Neural cell (in vitro differentiated cells): ENCODE measurements at regions not wholly inside any gene's neighbourhood (a gene's known extent, or its start where the extent isn't known, plus 50 kb on each side); places are given as distances from the start of the nearest gene placed in this dataset.

ENCODE experiments used
- EP300 ChIP-seq: fragments of 450-650 bp; conservative IDR thresholded peaks from 2 replicates; pipeline ENCODE4 v1.6.1; 2014; ENCODE audit warnings: antibody characterized with exemption, mild to moderate bottlenecking, moderate library complexity; ENCODE audit not compliant: poor library complexity, severe bottlenecking
- EZH2 ChIP-seq: fragments of 200-600, 300-800 bp; shearing (Covaris generic), sonication (generic); IDR thresholded peaks from 2 replicates; pipeline ENCODE4 v1.6.1; 2014; ENCODE audit warnings: antibody characterized with exemption, low read length, borderline replicate concordance, mild to moderate bottlenecking; ENCODE audit not compliant: insufficient read depth, poor library complexity, severe bottlenecking
- MXI1 ChIP-seq: fragments of 450-650 bp; conservative IDR thresholded peaks from 2 replicates; pipeline ENCODE4 v1.6.1; 2014; ENCODE audit warnings: antibody characterized with exemption, mild to moderate bottlenecking; ENCODE audit not compliant: poor library complexity, severe bottlenecking
- POLR2AphosphoS5 ChIP-seq: IDR thresholded peaks from 2 replicates; pipeline ENCODE4 v1.6.1; 2012
- RAD21 ChIP-seq: fragments of 450-650 bp; conservative IDR thresholded peaks from 2 replicates; pipeline ENCODE4 v1.6.1; 2014; ENCODE audit warnings: antibody characterized with exemption, mild to moderate bottlenecking, moderate library complexity
- REST ChIP-seq: IDR thresholded peaks from 2 replicates; pipeline ENCODE4 v1.6.1; 2012; ENCODE audit warnings: borderline replicate concordance
- SMC3 ChIP-seq: fragments of 450-650 bp; conservative IDR thresholded peaks from 2 replicates; pipeline ENCODE4 v1.6.1; 2014; ENCODE audit warnings: antibody characterized with exemption, mild to moderate bottlenecking, moderate library complexity; ENCODE audit not compliant: poor library complexity
- TAF1 ChIP-seq: IDR thresholded peaks from 2 replicates; pipeline ENCODE4 v1.6.1; 2012; ENCODE audit warnings: low read depth
- TF ChIP-seq, protein P1 (sequence below): fragments of 450-650 bp; IDR thresholded peaks from 2 replicates; pipeline ENCODE4 v1.5.1; 2014; ENCODE audit warnings: antibody characterized with exemption, mild to moderate bottlenecking, moderate library complexity; ENCODE audit not compliant: poor library complexity, severe bottlenecking

- TF ChIP-seq, protein P1, sequence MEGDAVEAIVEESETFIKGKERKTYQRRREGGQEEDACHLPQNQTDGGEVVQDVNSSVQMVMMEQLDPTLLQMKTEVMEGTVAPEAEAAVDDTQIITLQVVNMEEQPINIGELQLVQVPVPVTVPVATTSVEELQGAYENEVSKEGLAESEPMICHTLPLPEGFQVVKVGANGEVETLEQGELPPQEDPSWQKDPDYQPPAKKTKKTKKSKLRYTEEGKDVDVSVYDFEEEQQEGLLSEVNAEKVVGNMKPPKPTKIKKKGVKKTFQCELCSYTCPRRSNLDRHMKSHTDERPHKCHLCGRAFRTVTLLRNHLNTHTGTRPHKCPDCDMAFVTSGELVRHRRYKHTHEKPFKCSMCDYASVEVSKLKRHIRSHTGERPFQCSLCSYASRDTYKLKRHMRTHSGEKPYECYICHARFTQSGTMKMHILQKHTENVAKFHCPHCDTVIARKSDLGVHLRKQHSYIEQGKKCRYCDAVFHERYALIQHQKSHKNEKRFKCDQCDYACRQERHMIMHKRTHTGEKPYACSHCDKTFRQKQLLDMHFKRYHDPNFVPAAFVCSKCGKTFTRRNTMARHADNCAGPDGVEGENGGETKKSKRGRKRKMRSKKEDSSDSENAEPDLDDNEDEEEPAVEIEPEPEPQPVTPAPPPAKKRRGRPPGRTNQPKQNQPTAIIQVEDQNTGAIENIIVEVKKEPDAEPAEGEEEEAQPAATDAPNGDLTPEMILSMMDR: no peak
- TF ChIP-seq RAD21: no peak
- no peak for TF ChIP-seq TAF1
- TF ChIP-seq EP300: no peak
- TF ChIP-seq EZH2: no peak
- no peak for TF ChIP-seq POLR2AphosphoS5
- TF ChIP-seq SMC3: no peak
- no peak for TF ChIP-seq REST
- TF ChIP-seq MXI1: no peak
These were observed 102.8 kb downstream of the GLUD2 start for GRCh38 chrX:121150217-121150616.
